GM12864 (cell line): ENCODE measurements at regions not wholly inside any gene's neighbourhood (a gene's known extent, or its start where the extent isn't known, plus 50 kb on each side); places are given as distances from the start of the nearest gene placed in this dataset.

Experiments used
- DNase-seq: peaks from one replicate; pipeline ENCODE4 v3.0.0-alpha.2; 2011; ENCODE audit warnings: low read depth
- H3K4me3 ChIP-seq: 2 replicates; pipeline ENCODE4 v1.5.1; 2011; ENCODE audit warnings: mild to moderate bottlenecking, low read depth, low read length, control low read depth
- TF ChIP-seq, protein P1 (sequence below): IDR thresholded peaks from 2 replicates; pipeline ENCODE4 v1.5.1; 2011; ENCODE audit warnings: low read depth, mild to moderate bottlenecking, moderate library complexity, low read length, control low read depth, inconsistent platforms; ENCODE audit errors: missing control alignments

DNA sequence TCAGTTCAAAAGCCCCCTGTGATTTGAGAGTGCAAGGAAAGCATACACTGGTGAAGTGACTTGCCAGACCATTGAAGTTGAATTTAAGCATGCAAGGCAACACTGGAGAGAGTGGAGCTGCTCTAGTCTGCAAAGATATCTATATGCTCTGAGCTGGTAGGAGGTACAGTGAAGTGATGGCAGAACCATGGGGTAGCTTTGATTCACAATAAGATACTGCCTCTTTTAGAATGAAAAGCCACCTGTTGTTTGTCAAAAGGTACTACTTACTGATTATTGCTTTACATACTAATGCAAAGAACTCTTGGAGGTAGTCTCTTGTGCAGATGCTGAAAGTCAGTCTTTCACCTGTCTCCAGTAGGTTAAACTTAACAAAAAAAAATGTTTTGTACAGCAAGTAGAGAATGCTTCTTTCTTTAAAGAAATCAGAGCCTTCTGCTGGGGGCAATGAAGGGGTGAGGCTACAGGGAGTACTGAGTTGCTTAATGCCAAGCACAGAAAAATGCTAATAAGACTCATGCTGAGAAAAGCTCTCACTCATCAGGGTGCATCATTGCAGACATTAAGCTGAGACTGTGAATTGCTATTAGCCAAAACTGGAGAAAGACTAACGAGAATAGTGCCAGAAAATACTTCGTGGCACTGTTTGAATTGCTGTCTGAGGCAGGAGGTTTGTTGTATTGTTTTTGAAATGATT, 1150.5 kb upstream of the TMPRSS15 start:
- no peak overlapping the region for H3K4me3 ChIP-seq
- DNase-seq, result no peak
- TF ChIP-seq, protein P1, sequence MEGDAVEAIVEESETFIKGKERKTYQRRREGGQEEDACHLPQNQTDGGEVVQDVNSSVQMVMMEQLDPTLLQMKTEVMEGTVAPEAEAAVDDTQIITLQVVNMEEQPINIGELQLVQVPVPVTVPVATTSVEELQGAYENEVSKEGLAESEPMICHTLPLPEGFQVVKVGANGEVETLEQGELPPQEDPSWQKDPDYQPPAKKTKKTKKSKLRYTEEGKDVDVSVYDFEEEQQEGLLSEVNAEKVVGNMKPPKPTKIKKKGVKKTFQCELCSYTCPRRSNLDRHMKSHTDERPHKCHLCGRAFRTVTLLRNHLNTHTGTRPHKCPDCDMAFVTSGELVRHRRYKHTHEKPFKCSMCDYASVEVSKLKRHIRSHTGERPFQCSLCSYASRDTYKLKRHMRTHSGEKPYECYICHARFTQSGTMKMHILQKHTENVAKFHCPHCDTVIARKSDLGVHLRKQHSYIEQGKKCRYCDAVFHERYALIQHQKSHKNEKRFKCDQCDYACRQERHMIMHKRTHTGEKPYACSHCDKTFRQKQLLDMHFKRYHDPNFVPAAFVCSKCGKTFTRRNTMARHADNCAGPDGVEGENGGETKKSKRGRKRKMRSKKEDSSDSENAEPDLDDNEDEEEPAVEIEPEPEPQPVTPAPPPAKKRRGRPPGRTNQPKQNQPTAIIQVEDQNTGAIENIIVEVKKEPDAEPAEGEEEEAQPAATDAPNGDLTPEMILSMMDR, result no peak

DNA sequence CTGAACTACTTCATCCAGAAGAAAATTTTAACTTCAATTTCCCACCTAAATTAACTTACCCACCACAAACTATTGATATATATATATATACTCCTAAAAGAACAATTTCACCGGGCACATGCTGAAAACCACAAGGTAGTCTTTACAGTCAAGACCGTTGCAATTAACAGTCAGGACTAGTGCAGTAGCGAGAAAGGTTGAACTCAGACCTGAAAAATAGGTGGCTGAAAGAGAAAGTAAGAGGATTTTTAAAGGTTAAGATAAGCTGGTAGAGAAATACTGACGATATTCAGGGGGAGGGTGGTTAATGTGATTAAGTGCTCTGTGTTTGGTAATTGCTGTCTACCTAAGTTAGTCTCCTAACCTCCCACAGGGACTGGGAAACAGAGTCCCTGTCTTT, 1153.5 kb upstream of the TMPRSS15 start:
- TF ChIP-seq, protein P1, result no peak
- DNase-seq, result no peak
- no peak overlapping the region for H3K4me3 ChIP-seq

GRCh38 chr21:19557488-19557887, 1153.9 kb upstream of the TMPRSS15 start:
- TF ChIP-seq, protein P1, result no peak
- no peak for DNase-seq
- no peak overlapping the region for H3K4me3 ChIP-seq

GRCh38 chr21:19565587-19565986, 1162.0 kb upstream of the TMPRSS15 start:
- no peak overlapping the region for H3K4me3 ChIP-seq
- DNase-seq, result no peak
- TF ChIP-seq, protein P1, result no peak

DNA sequence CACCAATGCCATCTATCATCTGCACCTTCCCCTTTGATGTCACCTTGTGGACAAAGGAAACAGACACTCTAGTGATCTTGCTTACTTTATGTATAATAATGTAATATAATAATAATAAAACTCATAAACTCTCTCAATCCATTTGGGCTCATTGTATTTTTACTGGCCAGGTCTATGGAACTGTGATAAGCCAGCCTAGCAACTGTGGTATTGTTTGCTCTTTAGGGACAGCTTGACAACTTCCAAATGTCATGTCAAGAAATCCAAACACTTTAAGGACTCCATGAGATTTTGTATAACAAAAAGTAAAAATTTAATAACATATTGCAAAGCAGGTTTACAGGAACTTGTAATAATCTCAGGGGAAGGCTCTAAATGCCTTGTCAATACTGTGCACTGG, 1163.4 kb upstream of the TMPRSS15 start:
- no peak overlapping the region for H3K4me3 ChIP-seq
- TF ChIP-seq, protein P1, result no peak
- no peak for DNase-seq

GRCh38 chr21:19577381-19577780, 1173.8 kb upstream of the TMPRSS15 start:
- no peak for DNase-seq
- TF ChIP-seq, protein P1, result no peak
- no peak overlapping the region for H3K4me3 ChIP-seq

GRCh38 chr21:19590044-19590443, 1186.5 kb upstream of the TMPRSS15 start:
- TF ChIP-seq, protein P1, result no peak
- no peak overlapping the region for H3K4me3 ChIP-seq
- DNase-seq, result no peak
